GM12878 (cell line): ENCODE measurements at regions not wholly inside any gene's neighbourhood (a gene's known extent, or its start where the extent isn't known, plus 50 kb on each side); places are given as distances from the start of the nearest gene placed in this dataset.

ENCODE experiments used
- ATAC-seq: fragments of 200-7000 bp; cut with Tn5 transposase; 3 replicates; pipeline ENCODE4 v1.9.1; 2020; ENCODE audit warnings: mild to moderate bottlenecking, moderate library complexity
- BruUV-seq: library from RNA; stranded (reverse); fragments of 400-500 nt; replicated peaks from 2 replicates; lab custom pipeline; 2021; lab: Mats Ljungman, UMichigan
- CTCF ChIA-PET: fragments of 300-600 bp; sonication (Branson Sonifier 250); formaldehyde crosslinking; extraction: SDS; loops from one replicate; lab custom pipeline; 2021; ENCODE audit warnings: inconsistent platforms; lab: Yijun Ruan, JAX
- POLR2A ChIA-PET: fragments of 350-600 bp; formaldehyde crosslinking; extraction: SDS; loops from one replicate; lab custom pipeline; 2021; ENCODE audit warnings: inconsistent platforms; lab: Charles Lee
- RAD21 ChIA-PET: fragments of 300-600 bp; sonication (Branson Sonifier 250); formaldehyde crosslinking; loops from one replicate; lab custom pipeline; 2023; ENCODE audit warnings: antibody characterized with exemption; ENCODE audit not compliant: unreplicated experiment; lab: Charles Lee
- SMC1A ChIA-PET: fragments of 300-600 bp; sonication (Branson Sonifier 250); formaldehyde crosslinking; loops from one replicate; lab custom pipeline; 2023; ENCODE audit not compliant: unreplicated experiment, uncharacterized antibody; lab: Charles Lee
- DNase-seq: peaks from one replicate; pipeline ENCODE4 v3.0.0-alpha.2; 2011; ENCODE audit warnings: low read depth, low spot score
- FAIRE-seq: peaks from 3 replicates; lab custom pipeline; 2011; peaks lifted over from hg19 to GRCh38; lab: Jason Lieb, UNC
- H2AFZ ChIP-seq: 2 replicates; pipeline ENCODE4 v1.6.0; 2011; ENCODE audit warnings: low read depth, low read length, control low read depth; ENCODE audit not compliant: control insufficient read depth
- H3K27ac ChIP-seq: 2 replicates; pipeline ENCODE4 v1.5.1; 2011; ENCODE audit warnings: control low read depth; ENCODE audit not compliant: control insufficient read depth, insufficient read depth
- H3K27me3 ChIP-seq, 2 experiments: replicated peaks in 1 of 2; 2 replicates each; pipeline versions ENCODE4 v1.6.0 to v1.6.1; 2011; ENCODE audit warnings: low read length in 1 of 2; ENCODE audit not compliant: control insufficient read depth in 2 of 2, insufficient read depth in 2 of 2
- H3K36me3 ChIP-seq, 2 experiments: 2 replicates each; pipeline ENCODE4 v1.5.1; 2011; ENCODE audit warnings: low read length in 1 of 2; ENCODE audit not compliant: control insufficient read depth in 2 of 2, insufficient read depth in 2 of 2
- H3K4me1 ChIP-seq: 2 replicates; pipeline ENCODE4 v1.6.1; 2011; ENCODE audit warnings: mild to moderate bottlenecking, low read length, moderate library complexity, mixed read lengths; ENCODE audit not compliant: control insufficient read depth, insufficient read depth
- H3K4me2 ChIP-seq: 2 replicates; pipeline ENCODE4 v1.6.0; 2011; ENCODE audit warnings: control low read depth; ENCODE audit not compliant: control insufficient read depth, insufficient read depth
- H3K4me3 ChIP-seq: fragments of 200-600 bp; sonication (generic); 2 replicates; pipeline ENCODE4 v1.5.1; 2016
- H3K79me2 ChIP-seq: 2 replicates; pipeline ENCODE4 v1.6.0; 2011; ENCODE audit warnings: low read length; ENCODE audit not compliant: control insufficient read depth, insufficient read depth
- H3K9ac ChIP-seq: 2 replicates; pipeline ENCODE4 v1.8.0; 2011; ENCODE audit warnings: low read length, control low read depth, mixed read lengths; ENCODE audit not compliant: control insufficient read depth, insufficient read depth
- H3K9me3 ChIP-seq: replicated peaks from 3 replicates; pipeline ENCODE4 v1.5.1; 2011; ENCODE audit warnings: mild to moderate bottlenecking, low read length; ENCODE audit not compliant: control insufficient read depth, insufficient read depth
- H4K20me1 ChIP-seq: 2 replicates; pipeline ENCODE4 v1.6.0; 2011; ENCODE audit not compliant: control insufficient read depth, insufficient read depth
- CREB1 ChIP-seq: IDR thresholded peaks from 2 replicates; pipeline ENCODE4 v1.6.1; 2012; ENCODE audit warnings: low read depth, mild to moderate bottlenecking, inconsistent platforms
- EED ChIP-seq: sonication (generic); IDR thresholded peaks from 2 replicates; pipeline ENCODE4 v1.6.1; 2016; ENCODE audit warnings: antibody characterized with exemption, low read depth
- EGR1 ChIP-seq, 2 experiments: IDR thresholded peaks; 1 replicate in 1 of 2; 2 replicates in 1 of 2; pipeline ENCODE4 v1.6.1; 2011 to 2012; ENCODE audit warnings: low read depth in 2 of 2, low read length in 2 of 2, borderline replicate concordance in 1 of 2, mild to moderate bottlenecking in 1 of 2, moderate library complexity in 1 of 2
- HDGF ChIP-seq: fragments of 450-650 bp; IDR thresholded peaks from 2 replicates; pipeline ENCODE4 v1.6.1; 2016; ENCODE audit warnings: antibody characterized with exemption
- KAT2A ChIP-seq: conservative IDR thresholded peaks from 2 replicates; pipeline ENCODE4 v1.6.1; 2011; ENCODE audit warnings: low read depth, low read length; ENCODE audit not compliant: control insufficient read depth
- LARP7 ChIP-seq: fragments of 450-650 bp; IDR thresholded peaks from 2 replicates; pipeline ENCODE4 v1.6.1; 2017; ENCODE audit warnings: mild to moderate bottlenecking
- MTA3 ChIP-seq: IDR thresholded peaks from 2 replicates; pipeline ENCODE4 v1.6.1; 2012; ENCODE audit warnings: low read length, inconsistent platforms, borderline replicate concordance
- NFXL1 ChIP-seq: fragments of 450-650 bp; IDR thresholded peaks from 2 replicates; pipeline ENCODE4 v1.6.1; 2017; ENCODE audit warnings: antibody characterized with exemption, mild to moderate bottlenecking, borderline replicate concordance
- NRF1 ChIP-seq: conservative IDR thresholded peaks from 2 replicates; pipeline ENCODE4 v1.6.1; 2011; ENCODE audit warnings: mild to moderate bottlenecking, low read depth, low read length, improper control_type of control experiment
- POLR2A ChIP-seq: IDR thresholded peaks from 2 replicates; pipeline ENCODE4 v1.6.1; 2011; ENCODE audit warnings: low read depth, mild to moderate bottlenecking, low read length
- POLR2AphosphoS2 ChIP-seq: IDR thresholded peaks from 2 replicates; pipeline ENCODE4 v1.6.1; 2011; ENCODE audit warnings: low read depth, mild to moderate bottlenecking, low read length, improper control_type of control experiment, moderate library complexity
- RFX5 ChIP-seq: IDR thresholded peaks from 2 replicates; pipeline ENCODE4 v1.6.1; 2011; ENCODE audit warnings: low read depth, low read length, improper control_type of control experiment
- TARDBP ChIP-seq: IDR thresholded peaks from 2 replicates; pipeline ENCODE4 v1.6.1; 2016; ENCODE audit warnings: borderline replicate concordance
- TCF3 ChIP-seq: IDR thresholded peaks from 2 replicates; pipeline ENCODE4 v1.6.1; 2012; ENCODE audit warnings: low read depth, mild to moderate bottlenecking, low read length, borderline replicate concordance; ENCODE audit not compliant: insufficient read depth
- WGBS: methylation state at CpG from one replicate; pipeline ENCODE4 v1.1.6; 2016; ENCODE audit warnings: low lambda C conversion rate; ENCODE audit not compliant: insufficient replicate concordance, insufficient coverage; ENCODE audit errors: missing lambda C conversion rate; 5-methylcytosine and 5-hydroxymethylcytosine counted together
- in situ Hi-C: fragments of 300-500 bp; cut with MboI; formaldehyde crosslinking; loops from 9 replicates; pipeline ENCODE4 v1.14.3; 2018; ENCODE audit warnings: mixed read lengths
- intact Hi-C: fragments of 100-400 bp; cut with micrococcal nuclease; formaldehyde crosslinking; loops from one replicate; pipeline ENCODE4 v1.14.2; 2022; ENCODE audit not compliant: unreplicated experiment
- TF ChIP-seq, protein P1 (sequence below): IDR thresholded peaks from 2 replicates; pipeline ENCODE4 v1.6.1; 2012; ENCODE audit warnings: low read depth, low read length, improper control_type of control experiment

- CTCF ChIA-PET: interaction anchor here (1.1 to 1.6 kb wide), 2 partner anchors 9 to 44 kb away, joined by 3 to 5 read pairs; no protein-coding TSS in a partner anchor
- no TSS peak for BruUV-seq
- no peaks in the 10 kb centered on the region for H4K20me1 ChIP-seq
- no peak for DNase-seq
- in situ Hi-C loops: no loop called here
- H3K9ac ChIP-seq: no peak overlapping the region
- 77% methylated on average over 5 of the region's 5 CpGs for WGBS
- RAD21 ChIA-PET: no interaction called here
- TF ChIP-seq NFXL1 (no peak), RFX5 (no peak), TCF3 (no peak), HDGF (no peak), CREB1 (no peak), LARP7 (no peak), NRF1 (no peak), POLR2A (no peak), POLR2AphosphoS2 (no peak), KAT2A (no peak), TARDBP (no peak), EED (no peak), EGR1 (IDR thresholded peaks at IDR 0.05; ENCODE audit: borderline replicate concordance in 1 of 2, low read depth in 2 of 2, low read length in 2 of 2) (no peak), MTA3 (no peak)
- TF ChIP-seq, protein P1, sequence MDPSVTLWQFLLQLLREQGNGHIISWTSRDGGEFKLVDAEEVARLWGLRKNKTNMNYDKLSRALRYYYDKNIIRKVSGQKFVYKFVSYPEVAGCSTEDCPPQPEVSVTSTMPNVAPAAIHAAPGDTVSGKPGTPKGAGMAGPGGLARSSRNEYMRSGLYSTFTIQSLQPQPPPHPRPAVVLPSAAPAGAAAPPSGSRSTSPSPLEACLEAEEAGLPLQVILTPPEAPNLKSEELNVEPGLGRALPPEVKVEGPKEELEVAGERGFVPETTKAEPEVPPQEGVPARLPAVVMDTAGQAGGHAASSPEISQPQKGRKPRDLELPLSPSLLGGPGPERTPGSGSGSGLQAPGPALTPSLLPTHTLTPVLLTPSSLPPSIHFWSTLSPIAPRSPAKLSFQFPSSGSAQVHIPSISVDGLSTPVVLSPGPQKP: no peak
- TF ChIP-seq, all 136 proteins: peak for 0
- ChIA-PET POLR2A (no interaction called here), SMC1A (interaction anchor here (0.6 to 1.6 kb wide), 3 partner anchors 43 to 1170 kb away, joined by 3 read pairs; no protein-coding TSS in a partner anchor)
- Histone ChIP-seq H3K9me3 (no peaks in the 10 kb centered on the region), H3K4me3 (no peak overlapping the region), H3K4me1 (no peaks in the 10 kb centered on the region), H2AFZ (no peak overlapping the region), H3K79me2 (no peaks in the 10 kb centered on the region), H3K27me3 (no peaks in the 10 kb centered on the region), H3K27ac (no peak overlapping the region), H3K36me3 (no peaks in the 10 kb centered on the region), H3K4me2 (no peak overlapping the region)
- ATAC-seq (no peak), FAIRE-seq (no peak)
- intact Hi-C loops: no loop called here
Measured at GRCh38 chr15:55124616-55125015, 72.1 kb downstream of the RSL24D1 start.
